ENCODE measurements at regions not wholly inside any gene's neighbourhood (a gene's known extent, or its start where the extent isn't known, plus 50 kb on each side); places are given as distances from the start of the nearest gene placed in this dataset.
A peak's percentile ranks its signal among the peaks of the same experiment; 100 is the strongest.

DNA sequence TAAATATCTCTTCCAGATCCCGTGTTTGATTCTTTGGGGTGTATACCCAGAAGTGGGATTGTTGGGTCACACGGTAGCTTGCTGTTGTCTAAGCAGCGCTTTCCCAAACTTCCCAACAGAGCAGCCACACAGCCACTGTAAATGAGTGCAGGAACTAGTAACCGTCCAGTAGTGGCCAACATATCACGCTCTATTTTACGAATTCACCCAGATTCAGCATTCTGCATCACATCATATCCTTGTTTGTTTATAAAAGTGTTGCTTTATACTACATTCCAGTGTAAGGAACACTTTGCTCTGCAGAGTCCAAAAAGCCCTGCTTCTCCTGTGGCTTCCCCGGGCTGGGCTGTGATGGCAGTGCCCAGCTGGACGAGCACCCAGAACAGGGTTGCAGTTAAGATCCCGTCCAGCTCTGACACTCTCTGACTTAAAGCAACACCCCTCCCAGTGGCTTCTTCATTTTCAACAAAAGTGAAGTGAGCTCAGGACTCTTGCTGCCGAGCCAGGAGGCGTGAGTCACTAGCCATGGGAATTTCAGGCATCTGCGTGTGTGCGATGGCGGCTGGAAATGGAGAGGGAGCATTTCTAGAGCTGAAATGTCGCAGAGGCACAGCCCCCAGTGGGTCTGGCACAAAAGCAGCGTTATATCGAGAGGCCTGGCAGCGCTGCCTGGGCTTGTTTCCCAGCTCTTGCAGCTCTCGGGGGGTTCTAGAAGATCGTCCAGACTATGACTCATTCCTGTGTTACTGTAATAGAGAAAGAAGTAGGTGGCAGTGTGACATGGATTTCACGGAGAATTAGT lies 216.3 kb upstream of the ECI2 start:
- peaks cover 4 to 9% of the 10 kb centered on the region in 2 donors for H3K4me1 ChIP-seq (replicated peaks in 1 of 2)
- 39 to 52% (median 48%) methylated on average over 16 to 21 of the region's 21 CpGs for WGBS, 4 donors
- TF ChIP-seq, protein P1, sequence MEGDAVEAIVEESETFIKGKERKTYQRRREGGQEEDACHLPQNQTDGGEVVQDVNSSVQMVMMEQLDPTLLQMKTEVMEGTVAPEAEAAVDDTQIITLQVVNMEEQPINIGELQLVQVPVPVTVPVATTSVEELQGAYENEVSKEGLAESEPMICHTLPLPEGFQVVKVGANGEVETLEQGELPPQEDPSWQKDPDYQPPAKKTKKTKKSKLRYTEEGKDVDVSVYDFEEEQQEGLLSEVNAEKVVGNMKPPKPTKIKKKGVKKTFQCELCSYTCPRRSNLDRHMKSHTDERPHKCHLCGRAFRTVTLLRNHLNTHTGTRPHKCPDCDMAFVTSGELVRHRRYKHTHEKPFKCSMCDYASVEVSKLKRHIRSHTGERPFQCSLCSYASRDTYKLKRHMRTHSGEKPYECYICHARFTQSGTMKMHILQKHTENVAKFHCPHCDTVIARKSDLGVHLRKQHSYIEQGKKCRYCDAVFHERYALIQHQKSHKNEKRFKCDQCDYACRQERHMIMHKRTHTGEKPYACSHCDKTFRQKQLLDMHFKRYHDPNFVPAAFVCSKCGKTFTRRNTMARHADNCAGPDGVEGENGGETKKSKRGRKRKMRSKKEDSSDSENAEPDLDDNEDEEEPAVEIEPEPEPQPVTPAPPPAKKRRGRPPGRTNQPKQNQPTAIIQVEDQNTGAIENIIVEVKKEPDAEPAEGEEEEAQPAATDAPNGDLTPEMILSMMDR (IDR thresholded peaks at IDR 0.05) = peak in 3 of 6 experiments; percentile 4 to 17 (median 15)
- TF ChIP-seq POLR2A (IDR thresholded peaks at IDR 0.05) = peak in 1 of 2 donors; percentile 55

DNA sequence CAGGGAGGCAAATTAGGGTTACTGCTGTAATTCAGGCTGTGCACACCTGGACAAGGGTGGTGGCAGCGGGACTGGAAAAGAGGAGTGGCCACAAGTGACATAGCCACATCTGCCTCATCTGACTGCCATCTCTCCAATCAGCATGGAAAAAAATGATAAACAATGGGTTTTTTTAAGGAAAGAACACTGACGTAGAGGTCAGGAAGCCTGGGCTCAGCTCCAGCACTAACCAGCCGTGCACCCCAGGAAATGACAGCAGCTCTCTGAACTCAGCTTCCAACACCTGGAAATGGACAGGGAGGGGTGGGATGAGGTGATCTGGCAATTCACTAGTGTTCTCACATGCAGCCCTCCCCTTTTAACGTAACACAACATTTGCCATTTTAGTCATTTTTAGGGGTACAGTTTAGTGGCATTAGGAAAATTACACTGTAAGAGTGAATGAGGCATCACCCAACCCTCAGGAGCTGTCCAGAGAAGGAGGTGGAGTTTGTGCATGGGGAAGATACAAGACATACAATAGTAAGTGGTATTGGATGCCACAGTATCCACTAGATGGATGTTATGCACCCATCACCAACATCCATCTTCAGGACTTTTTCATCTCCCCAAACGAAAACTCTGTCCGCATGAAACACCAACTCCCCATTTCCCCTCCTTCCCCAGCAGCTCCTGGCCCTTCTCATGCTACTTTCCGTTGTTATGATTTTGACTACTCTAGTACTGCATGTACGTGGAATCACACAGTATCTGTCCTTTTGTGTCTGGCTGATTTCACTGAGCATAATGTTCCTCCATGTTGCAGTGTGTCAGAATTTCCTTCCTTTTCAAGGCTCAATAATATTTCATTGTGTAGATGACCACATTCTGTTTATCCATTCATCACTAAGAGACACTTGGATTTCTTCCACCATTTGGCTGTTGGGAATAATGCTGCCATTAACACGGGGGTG lies 215.5 kb upstream of the ECI2 start:
- H3K9me3 ChIP-seq (replicated peaks in 1 of 3) = no peaks in the 10 kb centered on the region
- H3K27me3 ChIP-seq = no peaks in the 10 kb centered on the region
- WGBS, 4 donors = 51 to 62% (median 58%) methylated on average over 9 of the region's 9 CpGs
- peak overlapping the region in 2 of 5 donors; percentile 80 to 87 for H3K27ac ChIP-seq
- H3K4me3 ChIP-seq = no peak overlapping the region
- TF ChIP-seq, protein P1 (IDR thresholded peaks at IDR 0.05) = no peak
- no peak for TF ChIP-seq POLR2A (IDR thresholded peaks at IDR 0.05)
- H3K36me3 ChIP-seq (replicated peaks in 1 of 2) = no peaks in the 10 kb centered on the region
- H3K4me1 ChIP-seq (replicated peaks in 1 of 2) = peaks cover 4 to 9% of the 10 kb centered on the region in 2 donors
- intact Hi-C loops (cut with DNase I) = no loop called here
- peak in 3 of 7 donors; percentile 39 to 65 (median 40) for DNase-seq

More for the DNA sequence above, 216.3 kb upstream of the ECI2 start:
- intact Hi-C loops (cut with DNase I) = no loop called here
- peak overlapping the region in 2 of 4 donors; percentile 23 to 47 for H3K4me3 ChIP-seq
- H3K9me3 ChIP-seq (replicated peaks in 1 of 3) = no peaks in the 10 kb centered on the region
- peak overlapping the region in 4 of 5 donors; percentile 66 to 87 (median 80) for H3K27ac ChIP-seq
- peak; percentile 64 to 87 (median 82) for DNase-seq
- no peaks in the 10 kb centered on the region for H3K36me3 ChIP-seq (replicated peaks in 1 of 2)
- no peaks in the 10 kb centered on the region for H3K27me3 ChIP-seq

DNA sequence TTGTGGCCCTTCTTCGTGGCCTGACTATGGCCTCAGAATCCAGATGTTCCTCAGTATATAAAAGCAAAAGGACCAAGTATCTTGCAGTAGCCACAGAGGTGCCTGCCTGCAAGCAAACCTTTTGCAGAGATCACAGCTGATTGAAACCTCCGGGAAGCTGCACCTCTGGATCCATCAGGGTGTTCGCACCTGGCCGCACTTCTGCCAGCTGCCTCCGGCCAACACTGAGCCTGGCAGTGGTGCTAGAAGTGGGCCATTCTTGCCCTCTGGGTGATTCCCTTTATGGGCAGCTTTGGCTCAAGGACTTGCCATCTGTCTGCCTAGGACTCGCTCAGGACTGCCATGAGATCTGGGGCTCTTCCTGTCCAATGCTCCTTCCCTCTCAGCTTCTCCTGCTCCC lies 214.6 kb upstream of the ECI2 start:
- peaks cover 4 to 9% of the 10 kb centered on the region in 2 donors for H3K4me1 ChIP-seq (replicated peaks in 1 of 2)
- no peaks in the 10 kb centered on the region for H3K27me3 ChIP-seq
- H3K27ac ChIP-seq = no peak overlapping the region
- H3K9me3 ChIP-seq (replicated peaks in 1 of 3) = no peaks in the 10 kb centered on the region
- H3K36me3 ChIP-seq (replicated peaks in 1 of 2) = no peaks in the 10 kb centered on the region
- DNase-seq = peak in 1 of 7 donors; percentile 39
- 90 to 97% (median 94%) methylated on average over 2 to 6 of the region's 6 CpGs for WGBS, 4 donors
- intact Hi-C loops (cut with DNase I) = no loop called here
- TF ChIP-seq, protein P1 (IDR thresholded peaks at IDR 0.05) = no peak
- TF ChIP-seq POLR2A (IDR thresholded peaks at IDR 0.05) = no peak
- no peak overlapping the region for H3K4me3 ChIP-seq

DNA sequence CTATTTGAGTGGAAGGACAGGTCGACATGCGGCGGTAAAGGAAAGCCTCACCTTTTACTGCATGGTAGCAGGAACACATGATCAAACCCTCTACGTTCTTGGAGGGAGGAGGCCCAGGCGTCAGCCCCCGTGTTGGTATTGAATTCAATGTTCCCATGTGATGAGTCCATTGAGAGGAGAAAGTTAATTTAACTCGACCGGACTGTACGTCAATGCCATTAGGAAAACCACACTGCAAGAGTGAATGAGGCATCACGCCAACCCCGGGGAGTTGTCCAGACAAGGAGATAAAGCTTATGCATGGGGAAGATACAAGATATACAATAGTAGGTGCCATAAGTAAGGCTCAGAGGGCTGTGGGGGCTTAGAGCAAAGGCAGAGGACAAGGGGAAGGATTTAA lies 213.9 kb upstream of the ECI2 start:
- peak in 1 of 7 donors; percentile 44 for DNase-seq
- WGBS, 4 donors = 86 to 91% (median 87%) methylated on average over 11 of the region's 11 CpGs
- Histone ChIP-seq H3K36me3 (replicated peaks in 1 of 2) (no peaks in the 10 kb centered on the region), H3K27ac (no peak overlapping the region), H3K27me3 (no peaks in the 10 kb centered on the region), H3K4me1 (replicated peaks in 1 of 2) (peaks cover 4 to 9% of the 10 kb centered on the region in 2 donors), H3K9me3 (replicated peaks in 1 of 3) (no peaks in the 10 kb centered on the region), H3K4me3 (no peak overlapping the region)
- intact Hi-C loops (cut with DNase I) = no loop called here
- TF ChIP-seq, protein P1 (IDR thresholded peaks at IDR 0.05) = no peak
- TF ChIP-seq POLR2A (IDR thresholded peaks at IDR 0.05) = no peak

Data from adrenal gland (tissue), 9 donors.